HK-2 (cell line): ENCODE measurements at regions not wholly inside any gene's neighbourhood (a gene's known extent, or its start where the extent isn't known, plus 50 kb on each side); places are given as distances from the start of the nearest gene placed in this dataset.
A peak's percentile ranks its signal among the peaks of the same experiment; 100 is the strongest.

Source experiments
- DNase-seq: peaks from one replicate; pipeline ENCODE4 v3.0.0-alpha.2; 2018; ENCODE audit not compliant: unreplicated experiment

DNA sequence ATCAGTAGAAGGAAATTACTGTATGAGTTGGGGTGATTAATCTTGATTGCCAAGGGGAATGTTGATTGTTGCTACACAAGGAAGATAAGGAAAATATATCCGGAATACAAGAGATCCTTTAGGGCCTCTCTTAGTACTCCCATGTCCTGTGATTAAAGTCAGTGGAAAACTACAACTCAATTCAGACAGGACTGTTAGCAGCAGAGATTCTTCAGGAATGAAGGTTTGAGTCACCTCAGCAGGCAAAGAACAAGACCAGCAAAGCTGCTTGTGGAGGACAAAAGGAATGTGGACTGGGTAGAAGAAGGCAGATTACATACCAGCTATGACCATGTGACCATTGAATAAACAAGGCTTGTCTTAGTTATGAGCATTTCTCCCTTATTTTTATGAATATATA is 478.2 kb downstream of the BUD13 start:
- no peak for DNase-seq

DNA sequence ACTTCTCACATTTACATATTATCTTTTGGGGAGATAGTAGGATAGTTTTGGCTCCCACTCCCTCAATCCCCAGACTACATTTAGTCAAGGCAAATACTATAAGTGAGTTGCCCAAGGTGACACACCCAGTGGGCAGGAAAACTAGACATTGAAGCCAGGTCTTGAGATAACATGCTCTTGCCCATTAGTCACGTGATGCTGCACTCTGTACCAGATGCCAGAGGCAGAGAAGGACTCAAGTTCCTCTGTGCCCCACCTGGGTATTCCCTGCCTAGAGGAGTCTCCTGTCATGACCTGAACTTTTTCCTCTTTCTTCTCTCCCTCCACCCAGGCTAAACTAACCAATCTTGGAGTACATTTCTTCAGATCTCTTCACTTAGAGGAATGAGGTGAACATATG is 484.9 kb downstream of the BUD13 start:
- no peak for DNase-seq

DNA sequence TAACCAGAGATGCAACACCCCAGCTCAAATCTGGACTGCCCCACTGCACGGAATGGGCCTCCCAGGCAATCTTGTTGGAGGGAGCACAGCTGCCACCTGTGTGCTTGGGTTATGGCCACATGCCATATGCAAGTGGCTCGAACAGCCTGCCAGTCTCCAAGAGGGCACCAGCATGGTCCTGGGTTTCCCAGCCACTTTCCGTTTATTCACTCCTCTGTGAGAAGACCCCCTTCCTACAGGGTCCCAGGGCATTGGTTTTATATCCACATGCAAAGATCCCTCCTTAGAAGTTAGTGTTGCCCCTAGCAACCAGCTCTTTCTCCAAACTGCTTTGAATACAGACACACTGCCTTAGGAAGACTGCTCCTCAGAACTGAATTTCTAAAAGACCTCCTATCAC is 487.8 kb downstream of the BUD13 start:
- no peak for DNase-seq

DNA sequence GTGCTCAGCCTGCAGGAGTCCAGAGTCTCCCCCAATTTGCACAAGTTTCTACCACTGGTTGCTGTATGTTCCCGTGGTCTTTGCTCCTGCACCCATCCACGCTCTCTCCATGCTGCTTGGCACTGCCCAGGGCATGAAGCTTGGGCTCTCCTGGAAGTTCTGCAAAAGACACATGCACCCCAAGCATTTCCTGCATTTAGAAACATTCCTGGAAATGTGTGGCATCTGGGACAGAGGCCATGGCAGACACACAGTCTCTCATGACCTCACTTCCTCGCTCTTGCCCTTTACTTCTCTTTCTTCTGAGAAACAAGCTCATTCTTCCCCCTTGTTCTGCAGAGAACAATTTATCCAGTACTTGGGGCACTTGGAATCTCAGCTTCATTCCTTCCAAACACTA is 489.5 kb downstream of the BUD13 start:
- DNase-seq = no peak

DNA sequence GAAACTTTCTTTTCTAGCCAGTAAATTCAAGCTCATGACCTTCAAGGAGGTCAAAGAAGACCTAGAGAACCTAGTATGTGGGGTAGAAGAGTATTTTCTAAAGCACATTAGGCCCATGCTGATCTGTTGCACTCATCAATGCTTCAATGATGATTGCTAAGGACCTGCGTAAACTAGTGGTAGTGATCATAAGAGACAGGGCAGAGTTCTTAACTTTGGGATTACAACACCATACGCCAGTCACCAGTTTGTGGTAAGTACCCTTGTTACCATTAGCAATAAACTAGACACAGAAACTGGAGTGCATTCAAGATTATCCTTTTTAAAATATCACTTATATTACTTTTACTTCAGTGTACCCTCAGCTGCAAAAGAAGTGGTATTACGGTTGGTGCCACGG is 490.3 kb downstream of the BUD13 start:
- DNase-seq = no peak

DNA sequence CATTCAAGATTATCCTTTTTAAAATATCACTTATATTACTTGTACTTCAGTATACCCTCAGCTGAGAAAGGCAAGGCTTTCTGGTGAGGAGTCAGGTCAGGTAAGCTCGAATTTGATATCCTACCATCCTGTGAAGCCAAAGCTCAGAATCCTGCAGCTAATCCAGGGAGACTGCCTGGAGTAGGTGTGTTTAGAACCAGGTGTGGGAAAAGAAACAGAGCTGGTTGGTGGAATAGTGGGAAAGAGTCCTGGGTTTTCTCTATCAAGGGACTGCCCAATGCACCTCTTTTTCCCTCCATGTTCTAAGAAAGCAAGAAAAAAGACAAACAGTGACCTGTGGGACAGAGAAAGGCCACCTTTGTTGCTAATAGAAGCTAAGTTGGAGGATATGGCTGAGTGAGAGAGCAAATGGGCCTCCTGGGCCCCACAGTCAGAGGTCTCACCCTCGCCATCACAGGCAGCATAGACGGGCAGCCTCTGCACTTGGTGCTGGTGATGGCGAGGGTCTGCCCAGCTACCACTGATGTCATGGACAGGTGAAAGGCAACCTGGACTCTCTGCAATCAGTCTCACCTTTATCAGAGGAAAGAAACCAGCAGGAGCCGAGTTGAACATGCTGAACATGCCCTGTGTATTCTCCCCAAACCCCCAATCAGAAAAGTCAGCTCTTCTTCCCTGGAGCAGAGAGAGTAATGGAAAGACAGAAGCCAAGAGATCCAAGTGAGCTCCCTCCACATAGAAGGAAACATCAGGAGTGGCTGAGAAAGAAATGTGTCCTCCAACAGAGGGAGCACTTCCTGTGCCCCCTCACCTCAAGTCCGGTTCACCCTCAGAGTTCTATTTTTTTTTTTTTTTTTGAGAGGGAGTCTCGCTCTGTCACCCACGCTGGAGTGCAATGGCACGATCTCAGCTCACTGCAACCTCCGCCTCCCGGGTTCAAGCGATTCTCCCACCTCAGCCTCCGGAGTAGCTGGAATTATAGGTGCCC is 491.3 kb downstream of the BUD13 start:
- DNase-seq = no peak

DNA sequence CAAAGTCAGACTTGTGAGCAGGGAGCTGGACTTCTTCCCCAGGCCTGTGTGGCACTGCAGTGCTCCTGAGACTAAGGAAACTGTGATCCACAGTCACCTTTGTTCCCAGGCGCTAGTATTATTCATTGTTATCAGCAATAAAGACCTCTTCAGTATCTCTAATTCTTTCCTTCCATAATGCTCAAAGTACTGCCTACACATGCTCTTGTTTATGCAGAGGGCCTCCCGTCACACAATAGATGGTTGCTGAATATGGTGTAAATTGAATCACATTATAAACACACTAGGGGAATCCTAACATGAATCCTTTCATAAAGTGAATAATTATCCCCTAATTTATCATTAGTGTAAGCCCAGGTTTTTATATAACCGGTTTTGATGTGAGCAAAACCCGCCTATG is 493.3 kb downstream of the BUD13 start:
- no peak for DNase-seq

DNA sequence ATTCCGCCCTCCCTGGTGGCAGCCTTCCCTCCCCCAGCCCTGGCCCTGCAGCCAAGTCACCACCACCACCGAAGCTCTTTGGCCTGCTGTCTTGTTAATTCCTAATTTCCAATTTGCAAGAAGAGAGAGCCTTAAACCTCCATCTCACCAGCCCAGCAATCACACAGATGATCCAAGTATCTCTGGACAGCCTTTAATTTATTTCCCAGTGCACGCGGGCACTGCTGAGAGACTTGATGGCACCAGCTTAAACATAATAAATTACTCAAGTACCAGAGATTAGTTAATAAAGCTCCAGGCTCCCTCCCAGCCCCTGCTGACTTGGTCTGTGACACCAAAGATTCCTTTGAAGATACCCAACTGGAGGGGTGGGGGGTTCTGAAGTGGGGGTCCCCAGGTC is 494.7 kb downstream of the BUD13 start:
- DNase-seq = no peak

DNA sequence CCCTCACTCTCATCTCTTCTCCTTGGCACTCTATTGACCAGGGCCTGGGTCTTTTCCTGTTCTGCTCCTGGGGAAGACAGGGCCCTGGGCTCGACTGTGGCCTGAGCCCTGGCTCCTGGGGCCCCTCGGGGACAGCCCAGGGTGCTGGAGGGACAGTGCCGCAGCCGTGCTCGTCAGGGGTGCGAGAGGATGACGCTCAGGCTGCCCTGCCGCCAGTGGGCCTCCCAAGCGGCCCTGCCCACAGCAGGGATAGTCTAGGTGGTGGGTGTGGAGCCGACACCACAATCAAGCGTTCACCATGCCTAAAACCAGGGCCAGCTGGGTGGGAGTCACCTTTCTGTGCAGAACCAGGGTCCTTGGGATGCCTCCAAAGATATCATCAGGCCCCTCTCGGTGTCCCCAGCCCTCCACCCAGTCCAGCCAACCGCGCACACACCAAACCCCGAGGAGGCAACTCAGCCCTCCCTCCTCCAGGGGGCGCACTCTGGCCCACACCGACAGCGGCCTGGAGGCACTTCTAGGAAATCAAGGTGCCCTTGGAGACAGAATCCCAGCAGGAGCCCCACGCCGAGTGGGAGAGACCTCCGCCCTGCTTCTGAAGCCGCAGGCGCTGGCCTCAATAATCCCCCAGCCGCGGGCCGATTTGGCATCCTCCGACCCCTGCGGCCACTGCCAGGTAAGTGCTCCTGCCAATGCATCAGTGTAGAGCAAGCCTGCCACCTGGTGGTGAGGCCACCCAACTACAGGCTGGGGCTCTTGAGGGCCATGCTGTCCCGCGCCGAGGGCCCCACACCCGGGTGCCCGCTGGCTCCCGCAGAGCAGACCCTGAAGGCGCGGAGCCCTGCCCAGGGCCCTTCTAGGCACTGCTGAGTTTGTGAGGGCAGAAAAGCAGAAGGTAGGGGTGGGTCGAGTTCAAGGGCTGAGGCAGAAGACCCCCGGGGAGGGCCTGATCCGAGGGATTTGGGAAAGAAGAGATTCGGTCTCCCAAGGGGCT is 496.4 kb downstream of the BUD13 start:
- peak; percentile 80 for DNase-seq

DNA sequence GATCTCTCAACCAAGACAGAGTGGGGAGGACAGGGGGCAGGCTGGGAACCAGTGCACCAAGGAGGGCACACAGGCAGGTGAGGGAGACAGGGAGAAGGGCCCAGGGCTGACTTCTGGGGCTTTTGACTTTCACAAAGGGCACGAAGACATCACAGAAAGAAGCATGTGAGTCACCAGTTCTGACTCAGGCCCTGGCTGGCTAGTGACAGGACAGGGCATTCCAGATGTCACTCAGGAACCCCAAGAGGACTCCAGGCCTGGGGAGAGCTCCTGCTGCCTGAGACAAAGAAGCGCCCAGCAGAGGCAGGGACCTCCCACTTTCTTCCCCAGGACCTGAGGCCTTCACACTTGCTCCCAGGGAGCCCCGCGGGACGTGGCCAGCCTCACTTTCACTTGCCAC is 497.2 kb downstream of the BUD13 start:
- peak; percentile 4 for DNase-seq

DNA sequence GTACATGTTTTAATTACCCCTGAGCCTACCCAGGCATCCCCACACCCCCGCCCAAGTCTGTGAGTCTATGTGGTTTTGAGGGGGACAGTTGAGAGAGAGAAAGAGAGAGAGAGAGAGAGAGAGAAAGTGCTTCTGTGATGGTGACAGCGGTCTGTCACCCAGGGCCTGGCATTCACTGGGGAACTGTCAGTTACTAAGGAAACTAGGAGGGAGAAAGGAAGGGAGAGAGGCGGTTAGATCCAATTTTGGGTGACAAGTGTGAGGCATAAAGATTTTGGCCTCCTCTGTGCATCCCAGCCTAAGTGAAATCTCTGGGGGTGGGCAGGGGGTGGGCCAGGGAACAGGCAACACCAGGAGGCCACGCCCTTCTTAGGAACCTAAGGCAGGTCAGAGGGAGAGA is 498.3 kb downstream of the BUD13 start:
- no peak for DNase-seq

DNA sequence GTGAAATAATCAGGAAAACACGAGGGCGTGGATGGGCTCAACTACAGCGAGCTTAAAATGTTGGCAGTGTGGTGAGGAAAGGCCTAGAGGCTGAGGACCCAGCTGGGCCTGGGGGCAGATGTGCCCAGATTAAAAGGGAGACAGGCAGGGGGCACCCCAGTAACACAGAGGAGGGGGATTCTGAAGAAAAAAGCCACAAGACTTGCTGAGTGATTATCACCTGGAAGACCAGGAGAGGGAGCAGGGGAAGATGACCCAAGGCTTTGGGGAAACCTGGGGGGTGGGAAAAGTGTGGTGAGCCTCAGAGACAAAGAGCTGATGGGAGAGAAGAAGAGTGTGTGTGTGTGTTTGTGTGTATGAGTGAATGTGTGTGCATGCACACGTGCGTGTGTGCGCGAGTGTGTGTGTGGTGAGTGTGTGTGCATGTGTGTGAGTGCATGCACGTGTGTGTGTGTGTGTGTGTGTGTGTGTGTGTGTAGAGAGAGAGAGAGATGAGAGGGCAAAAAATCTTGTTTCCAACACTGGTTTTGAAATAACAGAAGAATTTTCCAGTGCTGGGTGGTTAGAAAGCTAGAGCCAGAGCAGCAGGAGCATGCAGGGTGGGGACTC is 500.5 kb downstream of the BUD13 start:
- DNase-seq = no peak

DNA sequence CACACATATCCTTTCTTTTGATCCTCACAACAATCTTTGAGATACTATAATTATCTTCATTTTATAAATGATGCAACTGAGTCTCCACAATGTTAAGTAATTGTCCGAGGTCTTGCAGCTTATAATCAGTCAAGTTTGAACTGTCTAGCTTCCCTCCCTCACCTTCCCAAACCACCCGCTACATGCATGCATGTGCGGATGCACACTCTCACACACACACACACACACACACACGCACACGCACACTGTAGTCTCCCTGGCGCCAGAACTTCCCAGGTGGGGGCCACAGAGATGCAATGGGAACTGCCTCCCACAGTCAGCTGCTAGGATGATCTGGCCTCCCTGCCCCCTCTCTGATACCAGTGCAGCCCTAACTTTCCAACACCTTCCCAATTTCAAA is 501.3 kb downstream of the BUD13 start:
- no peak for DNase-seq

DNA sequence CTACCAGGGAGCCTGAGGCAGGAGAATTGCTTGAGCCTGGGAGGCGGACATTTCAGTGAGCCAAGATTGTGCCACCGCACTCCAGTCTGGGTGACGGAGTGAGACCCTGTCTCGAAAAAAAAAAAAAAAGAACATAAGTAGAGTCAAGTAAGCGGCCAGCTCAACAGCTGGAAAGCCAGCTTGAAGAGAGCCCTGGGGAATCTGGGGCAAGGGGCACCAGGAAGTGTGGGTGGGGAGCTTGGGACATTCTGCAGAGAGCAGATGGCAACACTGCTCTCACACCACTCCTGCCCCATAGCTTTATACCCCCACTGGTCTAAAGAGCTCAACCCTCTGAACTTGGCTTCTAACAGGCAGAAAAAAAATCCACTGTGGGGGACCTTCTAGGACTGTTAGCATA is 505.6 kb downstream of the BUD13 start:
- no peak for DNase-seq

DNA sequence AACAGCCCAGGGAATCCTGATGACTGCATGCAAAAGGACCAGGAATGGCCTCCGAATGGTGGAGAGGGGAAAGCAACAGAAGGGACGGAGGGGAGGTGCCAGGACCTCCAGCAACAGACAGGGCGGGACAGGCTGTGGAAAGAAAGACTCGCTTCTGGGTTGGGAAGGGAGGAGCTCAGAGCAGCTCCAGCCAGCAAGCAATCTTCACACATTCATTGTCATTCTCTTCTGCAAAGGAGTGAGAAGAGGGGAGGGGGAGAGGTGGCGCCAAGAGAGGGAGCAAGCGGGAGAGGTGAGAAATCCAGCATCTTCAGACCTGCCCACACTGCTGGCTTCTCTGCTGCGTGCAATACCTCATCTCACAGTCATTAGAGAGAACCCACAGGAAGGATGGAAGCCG is 509.0 kb downstream of the BUD13 start:
- no peak for DNase-seq

DNA sequence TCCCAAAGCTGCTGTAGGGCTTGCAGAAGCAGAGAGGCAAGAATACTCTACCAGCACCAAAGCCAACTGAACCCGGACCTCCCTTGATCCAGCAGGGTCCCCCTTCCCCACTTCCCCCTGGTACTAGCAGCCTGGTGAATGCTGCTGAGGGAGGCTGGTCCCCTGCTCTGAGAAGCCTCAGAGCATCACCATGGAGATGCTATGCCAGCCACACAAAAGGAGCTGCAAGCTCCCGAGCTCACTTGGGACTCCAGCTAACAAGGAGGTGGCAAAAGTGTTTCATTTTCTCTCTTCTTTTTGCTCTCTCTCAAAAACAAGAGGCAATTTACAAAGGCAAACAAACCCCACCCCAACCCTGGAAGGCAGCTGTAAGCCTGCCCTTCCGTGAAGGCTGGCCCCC is 509.8 kb downstream of the BUD13 start:
- no peak for DNase-seq

DNA sequence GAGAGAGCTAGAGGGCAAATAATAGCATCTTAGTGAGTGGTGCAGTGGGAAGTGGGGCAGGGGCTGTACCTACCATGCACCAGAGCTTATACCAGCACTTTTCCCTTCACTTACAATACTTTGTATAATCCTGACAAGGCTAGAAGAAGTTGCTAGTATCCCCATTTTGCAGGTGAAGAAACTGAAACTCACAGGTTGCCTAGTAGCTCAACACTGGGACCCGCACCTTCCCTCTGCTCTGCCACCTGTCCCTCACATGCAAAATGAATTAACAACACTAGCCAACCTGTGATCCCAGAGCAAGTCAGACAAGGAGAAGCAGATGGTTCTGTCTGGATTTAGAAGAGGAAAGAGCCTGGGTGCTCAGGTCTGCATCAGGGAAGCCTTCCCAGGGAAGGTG is 510.4 kb downstream of the BUD13 start:
- no peak for DNase-seq

DNA sequence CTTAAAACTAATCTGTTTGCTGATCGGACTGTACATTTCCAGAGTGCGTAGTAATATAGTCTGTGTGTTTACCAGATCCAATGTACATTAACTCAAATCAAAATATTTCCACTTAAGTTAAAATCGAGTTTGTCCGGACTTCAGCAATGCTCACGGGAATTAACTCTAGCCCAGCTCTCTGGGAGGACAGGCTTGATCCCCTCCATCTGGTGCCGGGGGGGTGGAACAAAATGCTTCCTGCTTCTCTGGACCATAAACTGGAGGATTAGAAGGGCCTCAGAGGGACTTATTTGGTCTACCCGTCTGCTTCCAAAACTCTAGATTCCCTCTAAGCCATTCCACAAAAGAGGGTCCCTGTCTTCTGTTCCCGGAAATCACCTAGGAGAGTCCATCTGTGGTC is 511.2 kb downstream of the BUD13 start:
- no peak for DNase-seq

DNA sequence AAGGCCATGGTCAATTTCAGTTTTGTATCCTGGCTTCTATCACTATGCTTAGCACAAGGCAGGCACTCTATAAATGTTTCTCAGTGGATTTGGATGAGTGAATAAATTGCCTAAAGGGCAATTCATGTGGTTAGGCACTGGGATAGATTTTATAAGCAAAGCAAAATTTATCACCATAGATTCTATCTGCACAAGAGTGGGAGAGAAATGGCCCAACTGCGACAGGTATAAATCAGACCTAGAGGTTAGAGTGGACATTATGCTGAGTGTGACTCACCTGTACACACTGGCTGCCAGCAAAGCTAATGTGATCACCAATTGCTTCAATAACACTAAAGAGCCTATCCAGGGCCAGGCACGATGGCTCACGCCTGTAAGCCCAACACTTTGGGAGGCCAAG is 514.0 kb downstream of the BUD13 start:
- no peak for DNase-seq

DNA sequence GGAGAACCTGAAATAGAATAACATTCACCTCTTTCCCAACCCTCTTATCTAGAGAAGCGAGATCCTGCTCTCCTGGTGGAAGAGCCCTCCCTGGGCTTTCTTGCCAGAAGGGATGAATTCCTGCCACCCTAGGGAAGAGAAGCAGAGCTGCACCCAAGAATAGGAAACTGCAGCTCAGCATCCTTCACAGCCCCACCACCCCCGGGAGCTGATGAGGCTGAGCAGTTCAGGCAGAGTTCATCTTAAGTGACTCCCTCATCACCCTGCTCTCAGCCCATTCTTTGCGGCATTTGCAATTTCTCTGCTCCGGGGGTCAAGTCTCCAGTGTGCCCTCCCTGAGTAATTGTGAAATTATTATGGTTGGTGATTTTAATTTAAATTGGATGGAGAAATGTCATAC is 514.9 kb downstream of the BUD13 start:
- no peak for DNase-seq

DNA sequence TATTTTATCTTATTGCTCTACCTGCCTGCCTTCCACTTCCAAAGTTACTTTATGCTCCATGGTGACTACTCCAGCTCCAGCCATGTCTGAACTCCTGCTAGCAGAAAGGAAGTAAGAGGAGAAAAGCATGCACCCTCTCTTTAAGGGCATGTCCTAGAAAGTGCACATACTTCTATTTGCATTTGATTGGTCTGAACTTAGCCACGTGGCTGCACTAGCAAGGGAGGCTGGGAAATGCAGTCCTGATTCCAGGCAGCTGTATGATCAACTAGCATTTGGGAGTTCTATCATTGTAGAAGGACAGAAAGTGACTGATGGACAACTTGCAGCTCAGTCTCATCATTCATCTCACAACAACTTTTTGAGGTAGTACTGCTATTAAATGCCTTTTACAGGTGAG is 515.7 kb downstream of the BUD13 start:
- no peak for DNase-seq

DNA sequence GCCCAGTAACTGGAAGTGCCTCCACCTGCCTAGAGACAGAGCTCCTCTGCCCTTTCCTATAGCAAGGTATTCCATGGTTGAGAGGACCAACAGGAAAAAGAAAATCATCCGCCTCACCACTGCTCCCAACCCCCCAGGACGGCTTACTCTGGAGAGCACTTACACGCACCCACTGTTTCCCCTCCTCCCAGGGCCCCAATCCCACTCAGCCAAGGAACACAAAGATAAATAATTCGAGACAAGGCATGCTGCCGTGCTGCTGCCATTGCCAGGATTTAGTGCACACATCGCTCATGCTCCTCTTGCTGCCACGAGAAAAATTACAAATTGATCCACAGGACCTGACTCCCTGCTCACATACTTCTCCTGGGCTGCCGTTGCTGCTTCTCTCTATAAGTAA is 516.6 kb downstream of the BUD13 start:
- no peak for DNase-seq
